GM12892 (cell line): ENCODE measurements at regions not wholly inside any gene's neighbourhood (a gene's known extent, or its start where the extent isn't known, plus 50 kb on each side); places are given as distances from the start of the nearest gene placed in this dataset.

Experiments used
- POLR2AphosphoS5 ChIP-seq: IDR thresholded peaks from 2 replicates; pipeline ENCODE4 v1.6.1; 2011; ENCODE audit warnings: low read depth, low read length, control low read depth
- TAF1 ChIP-seq: IDR thresholded peaks from 2 replicates; pipeline ENCODE4 v1.6.1; 2011; ENCODE audit warnings: low read depth, mild to moderate bottlenecking, control low read depth, low read length, borderline replicate concordance

- TF ChIP-seq POLR2AphosphoS5 (no peak), TAF1 (no peak)
Observed at GRCh38 chr13:73462241-73462640, 403.4 kb downstream of the KLF5 start.
